ENCODE measurements at regions not wholly inside any gene's neighbourhood (a gene's known extent, or its start where the extent isn't known, plus 50 kb on each side); places are given as distances from the start of the nearest gene placed in this dataset.

DNA sequence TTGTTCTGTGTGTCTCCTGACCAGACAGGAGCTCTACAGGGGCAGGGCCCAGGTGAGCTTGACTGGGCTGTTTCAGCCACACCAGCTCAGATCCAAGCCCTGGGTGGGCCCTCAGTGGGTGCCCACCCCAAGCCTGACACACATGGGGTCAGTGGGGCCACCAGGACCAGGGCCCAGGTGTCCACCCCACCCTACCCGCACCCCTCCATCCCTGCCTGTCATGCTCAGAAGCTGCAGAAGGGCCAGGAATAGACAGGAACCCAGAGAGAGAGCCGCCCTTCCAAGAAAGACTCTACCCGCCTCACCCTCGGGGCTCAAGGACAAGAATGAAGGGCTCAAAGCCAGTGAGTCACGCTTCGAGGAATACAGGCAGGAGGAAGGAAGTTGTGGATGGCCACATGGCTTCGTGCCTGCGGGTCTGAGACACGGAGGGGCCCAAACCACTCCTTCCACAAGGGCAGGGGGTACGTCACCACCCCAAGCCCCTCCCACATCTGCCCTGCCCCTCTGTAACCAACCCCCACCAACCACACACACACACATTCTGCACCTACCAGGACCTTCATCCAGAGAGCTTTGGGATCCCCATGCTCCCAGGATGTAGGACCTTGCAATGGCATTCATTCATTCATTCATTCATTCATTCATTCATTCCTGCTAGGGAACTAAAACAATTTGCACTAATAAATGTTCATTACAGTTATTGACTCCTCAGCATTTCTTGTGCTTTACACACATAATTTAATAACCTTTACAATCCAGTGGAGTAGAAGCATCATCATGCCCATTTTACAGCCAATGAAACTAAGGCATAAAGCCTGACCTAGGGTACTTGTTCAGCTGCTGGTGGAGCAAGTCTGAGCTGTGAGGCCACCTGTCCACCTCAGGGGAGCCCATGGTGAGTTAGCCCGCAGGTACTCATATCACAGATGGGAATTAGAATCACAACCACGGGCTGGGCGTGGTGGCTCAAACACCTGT lies 55.9 kb upstream of the STXBP1 start (continued):
- TF ChIP-seq, protein P1, sequence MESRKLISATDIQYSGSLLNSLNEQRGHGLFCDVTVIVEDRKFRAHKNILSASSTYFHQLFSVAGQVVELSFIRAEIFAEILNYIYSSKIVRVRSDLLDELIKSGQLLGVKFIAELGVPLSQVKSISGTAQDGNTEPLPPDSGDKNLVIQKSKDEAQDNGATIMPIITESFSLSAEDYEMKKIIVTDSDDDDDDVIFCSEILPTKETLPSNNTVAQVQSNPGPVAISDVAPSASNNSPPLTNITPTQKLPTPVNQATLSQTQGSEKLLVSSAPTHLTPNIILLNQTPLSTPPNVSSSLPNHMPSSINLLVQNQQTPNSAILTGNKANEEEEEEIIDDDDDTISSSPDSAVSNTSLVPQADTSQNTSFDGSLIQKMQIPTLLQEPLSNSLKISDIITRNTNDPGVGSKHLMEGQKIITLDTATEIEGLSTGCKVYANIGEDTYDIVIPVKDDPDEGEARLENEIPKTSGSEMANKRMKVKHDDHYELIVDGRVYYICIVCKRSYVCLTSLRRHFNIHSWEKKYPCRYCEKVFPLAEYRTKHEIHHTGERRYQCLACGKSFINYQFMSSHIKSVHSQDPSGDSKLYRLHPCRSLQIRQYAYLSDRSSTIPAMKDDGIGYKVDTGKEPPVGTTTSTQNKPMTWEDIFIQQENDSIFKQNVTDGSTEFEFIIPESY (CRISPR knock-in tag; IDR thresholded peaks at IDR 0.05), result 0 out of 2 replicates have a peak, but pooled peaks have one; percentile 12
- TF ChIP-seq ARID2 (IDR thresholded peaks at IDR 0.05) (no peak), SP1 (CRISPR knock-in tag; IDR thresholded peaks at IDR 0.05) (peak; percentile 48), ZNF75A (CRISPR knock-in tag; IDR thresholded peaks at IDR 0.05) (no peak), L3MBTL2 (IDR thresholded peaks at IDR 0.05) (peak; percentile 89), E2F3 (CRISPR knock-in tag; IDR thresholded peaks at IDR 0.05) (no peak), ZNF143 (CRISPR knock-in tag; IDR thresholded peaks at IDR 0.05) (peak; percentile 19; the same call in 1 of the 2 replicates), ADNP (tag; IDR thresholded peaks at IDR 0.05) (peak; percentile 77), COPS2 (conservative IDR thresholded peaks at IDR 0.05) (no peak), ZNF77 (CRISPR knock-in tag; IDR thresholded peaks at IDR 0.05) (no peak), HDAC1 (IDR thresholded peaks at IDR 0.05) (0 out of 4 replicates have a peak, but pooled peaks of 1 of the 2 experiments have one; percentile 43)
- TF ChIP-seq, protein P2, sequence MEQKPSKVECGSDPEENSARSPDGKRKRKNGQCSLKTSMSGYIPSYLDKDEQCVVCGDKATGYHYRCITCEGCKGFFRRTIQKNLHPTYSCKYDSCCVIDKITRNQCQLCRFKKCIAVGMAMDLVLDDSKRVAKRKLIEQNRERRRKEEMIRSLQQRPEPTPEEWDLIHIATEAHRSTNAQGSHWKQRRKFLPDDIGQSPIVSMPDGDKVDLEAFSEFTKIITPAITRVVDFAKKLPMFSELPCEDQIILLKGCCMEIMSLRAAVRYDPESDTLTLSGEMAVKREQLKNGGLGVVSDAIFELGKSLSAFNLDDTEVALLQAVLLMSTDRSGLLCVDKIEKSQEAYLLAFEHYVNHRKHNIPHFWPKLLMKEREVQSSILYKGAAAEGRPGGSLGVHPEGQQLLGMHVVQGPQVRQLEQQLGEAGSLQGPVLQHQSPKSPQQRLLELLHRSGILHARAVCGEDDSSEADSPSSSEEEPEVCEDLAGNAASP (IDR thresholded peaks at IDR 0.05), result no peak
- TF ChIP-seq, protein P3, sequence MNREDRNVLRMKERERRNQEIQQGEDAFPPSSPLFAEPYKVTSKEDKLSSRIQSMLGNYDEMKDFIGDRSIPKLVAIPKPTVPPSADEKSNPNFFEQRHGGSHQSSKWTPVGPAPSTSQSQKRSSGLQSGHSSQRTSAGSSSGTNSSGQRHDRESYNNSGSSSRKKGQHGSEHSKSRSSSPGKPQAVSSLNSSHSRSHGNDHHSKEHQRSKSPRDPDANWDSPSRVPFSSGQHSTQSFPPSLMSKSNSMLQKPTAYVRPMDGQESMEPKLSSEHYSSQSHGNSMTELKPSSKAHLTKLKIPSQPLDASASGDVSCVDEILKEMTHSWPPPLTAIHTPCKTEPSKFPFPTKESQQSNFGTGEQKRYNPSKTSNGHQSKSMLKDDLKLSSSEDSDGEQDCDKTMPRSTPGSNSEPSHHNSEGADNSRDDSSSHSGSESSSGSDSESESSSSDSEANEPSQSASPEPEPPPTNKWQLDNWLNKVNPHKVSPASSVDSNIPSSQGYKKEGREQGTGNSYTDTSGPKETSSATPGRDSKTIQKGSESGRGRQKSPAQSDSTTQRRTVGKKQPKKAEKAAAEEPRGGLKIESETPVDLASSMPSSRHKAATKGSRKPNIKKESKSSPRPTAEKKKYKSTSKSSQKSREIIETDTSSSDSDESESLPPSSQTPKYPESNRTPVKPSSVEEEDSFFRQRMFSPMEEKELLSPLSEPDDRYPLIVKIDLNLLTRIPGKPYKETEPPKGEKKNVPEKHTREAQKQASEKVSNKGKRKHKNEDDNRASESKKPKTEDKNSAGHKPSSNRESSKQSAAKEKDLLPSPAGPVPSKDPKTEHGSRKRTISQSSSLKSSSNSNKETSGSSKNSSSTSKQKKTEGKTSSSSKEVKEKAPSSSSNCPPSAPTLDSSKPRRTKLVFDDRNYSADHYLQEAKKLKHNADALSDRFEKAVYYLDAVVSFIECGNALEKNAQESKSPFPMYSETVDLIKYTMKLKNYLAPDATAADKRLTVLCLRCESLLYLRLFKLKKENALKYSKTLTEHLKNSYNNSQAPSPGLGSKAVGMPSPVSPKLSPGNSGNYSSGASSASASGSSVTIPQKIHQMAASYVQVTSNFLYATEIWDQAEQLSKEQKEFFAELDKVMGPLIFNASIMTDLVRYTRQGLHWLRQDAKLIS (CRISPR knock-in tag; IDR thresholded peaks at IDR 0.05), result no peak
- TF ChIP-seq, protein P4, sequence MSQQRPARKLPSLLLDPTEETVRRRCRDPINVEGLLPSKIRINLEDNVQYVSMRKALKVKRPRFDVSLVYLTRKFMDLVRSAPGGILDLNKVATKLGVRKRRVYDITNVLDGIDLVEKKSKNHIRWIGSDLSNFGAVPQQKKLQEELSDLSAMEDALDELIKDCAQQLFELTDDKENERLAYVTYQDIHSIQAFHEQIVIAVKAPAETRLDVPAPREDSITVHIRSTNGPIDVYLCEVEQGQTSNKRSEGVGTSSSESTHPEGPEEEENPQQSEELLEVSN (IDR thresholded peaks at IDR 0.05; ENCODE audit: borderline replicate concordance in 1 of 2, extremely low read depth in 1 of 2, insufficient read depth in 1 of 2, insufficient read length in 1 of 2, low read depth in 1 of 2, low read length in 1 of 2, poor library complexity in 1 of 2, severe bottlenecking in 1 of 2), result peak; percentile 47 to 70
